Thyroid gland (tissue), 4 donors: ENCODE measurements at regions not wholly inside any gene's neighbourhood (a gene's known extent, or its start where the extent isn't known, plus 50 kb on each side); places are given as distances from the start of the nearest gene placed in this dataset.

Source experiments
- DNase-seq, 2 donors: peaks; one replicate each; pipeline ENCODE4 v3.0.0-alpha.2; 2019
- H3K27ac ChIP-seq, 3 donors: fragments of 200-600 bp; sonication (generic); 1 replicate in 2 of 3; 2 replicates in 1 of 3; pipeline ENCODE4 v1.5.1; 2016 to 2019; ENCODE audit warnings: mild to moderate bottlenecking in 1 of 3, moderate library complexity in 1 of 3
- H3K27me3 ChIP-seq: fragments of 200-600 bp; sonication (generic); one replicate; pipeline ENCODE4 v1.5.1; 2019
- H3K36me3 ChIP-seq, 2 donors: fragments of 200-600 bp; sonication (generic); one replicate each; pipeline ENCODE4 v1.5.1; 2016 to 2019
- H3K4me1 ChIP-seq, 2 donors: fragments of 200-600 bp; sonication (generic); one replicate each; pipeline ENCODE4 v1.5.1; 2017 to 2019
- H3K4me3 ChIP-seq, 3 donors: fragments of 200-600 bp; sonication (generic); replicated peaks in 1 of 3; 1 replicate in 2 of 3; 2 replicates in 1 of 3; pipeline ENCODE4 v1.5.1; 2016; ENCODE audit warnings: mild to moderate bottlenecking in 1 of 3
- H3K9me3 ChIP-seq: fragments of 200-600 bp; sonication (generic); one replicate; pipeline ENCODE4 v1.5.1; 2017
- CTCF ChIP-seq, 6 experiments: fragments of 200-600 bp in 3 of 6; fragments of 450-650 bp in 3 of 6; sonication (generic) in 3 of 6; IDR thresholded peaks; one replicate each; pipeline ENCODE4 v1.5.1; 2016 to 2019; ENCODE audit warnings: antibody characterized with exemption in 6 of 6, mild to moderate bottlenecking in 2 of 6, inconsistent platforms in 1 of 6, moderate library complexity in 1 of 6
- POLR2A ChIP-seq, 2 donors: fragments of 450-650 bp; IDR thresholded peaks; one replicate each; pipeline ENCODE4 v1.6.1; 2017; ENCODE audit warnings: antibody characterized with exemption in 2 of 2, mild to moderate bottlenecking in 2 of 2, moderate library complexity in 1 of 2
- WGBS, 2 donors: methylation state at CpG; one replicate each; pipeline ENCODE4 v1.1.5; 2017; 5-methylcytosine and 5-hydroxymethylcytosine counted together
- intact Hi-C: fragments of 100-400 bp; cut with DNase I; formaldehyde crosslinking; loops from one replicate; pipeline ENCODE4 v1.15.1; 2023

DNA sequence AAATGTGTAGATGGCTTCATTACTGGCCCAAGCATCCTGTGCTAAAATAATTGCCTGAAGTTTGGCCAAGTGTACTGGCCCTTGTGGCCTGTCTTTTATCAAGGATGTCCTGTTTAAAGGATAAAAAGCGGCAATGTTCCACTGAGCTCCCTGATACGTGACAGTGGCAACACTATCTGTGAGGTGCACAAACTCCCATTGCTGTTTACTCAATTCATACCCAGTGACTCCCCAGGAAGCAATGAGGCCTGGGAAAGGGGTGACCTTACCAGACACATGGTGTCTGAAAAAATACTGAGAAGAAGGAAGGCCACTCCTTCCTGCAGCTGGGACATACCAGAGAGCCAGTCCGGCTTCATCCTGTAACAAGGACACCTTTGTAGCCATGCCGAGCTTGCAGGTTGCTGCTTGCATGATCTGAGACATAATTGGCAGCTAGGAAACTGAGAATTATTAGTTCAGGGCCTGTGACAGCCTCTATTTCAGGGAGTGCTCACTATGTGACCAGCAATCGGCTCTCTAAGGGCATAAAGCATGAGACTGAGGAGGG, 198.5 kb upstream of the LRATD1 start:
- H3K4me3 ChIP-seq = no peak overlapping the region
- no peaks in the 10 kb centered on the region for H3K27me3 ChIP-seq
- intact Hi-C loops = no loop called here
- no peak overlapping the region for H3K27ac ChIP-seq
- no peak for TF ChIP-seq CTCF (IDR thresholded peaks at IDR 0.05)
- no peak for TF ChIP-seq POLR2A (IDR thresholded peaks at IDR 0.05)
- H3K4me1 ChIP-seq = no peaks in the 10 kb centered on the region
- H3K9me3 ChIP-seq = no peaks in the 10 kb centered on the region
- DNase-seq = peak in 1 of 2 donors; percentile 5
- WGBS, 2 donors = 73 to 91% methylated on average over 5 of the region's 5 CpGs
- H3K36me3 ChIP-seq = no peaks in the 10 kb centered on the region

DNA sequence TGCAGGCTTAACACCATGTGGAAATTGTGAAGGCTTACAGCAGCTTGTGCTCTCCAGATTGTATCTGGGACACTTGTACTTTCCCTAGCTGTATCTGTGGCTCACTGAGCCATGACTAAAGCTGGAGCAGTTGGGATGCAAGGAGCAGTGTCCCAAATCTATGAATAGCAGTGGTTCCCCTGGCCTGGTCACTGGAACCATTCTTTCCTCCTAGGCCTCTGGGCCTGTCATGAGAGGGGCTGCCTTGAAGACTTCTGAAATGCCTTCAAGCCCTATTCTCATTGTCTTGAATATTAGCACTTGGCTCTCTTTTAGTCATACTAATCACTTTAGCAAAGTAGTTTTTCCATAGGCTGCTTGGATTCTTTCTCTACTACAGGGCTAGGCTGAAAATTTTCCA, 186.8 kb upstream of the LRATD1 start:
- Histone ChIP-seq H3K27me3 (no peaks in the 10 kb centered on the region), H3K4me1 (no peaks in the 10 kb centered on the region), H3K36me3 (no peaks in the 10 kb centered on the region), H3K4me3 (no peak overlapping the region), H3K9me3 (no peaks in the 10 kb centered on the region), H3K27ac (no peak overlapping the region)
- TF ChIP-seq POLR2A (IDR thresholded peaks at IDR 0.05) (no peak), CTCF (IDR thresholded peaks at IDR 0.05) (no peak)
- intact Hi-C loops = no loop called here
- no peak for DNase-seq

DNA sequence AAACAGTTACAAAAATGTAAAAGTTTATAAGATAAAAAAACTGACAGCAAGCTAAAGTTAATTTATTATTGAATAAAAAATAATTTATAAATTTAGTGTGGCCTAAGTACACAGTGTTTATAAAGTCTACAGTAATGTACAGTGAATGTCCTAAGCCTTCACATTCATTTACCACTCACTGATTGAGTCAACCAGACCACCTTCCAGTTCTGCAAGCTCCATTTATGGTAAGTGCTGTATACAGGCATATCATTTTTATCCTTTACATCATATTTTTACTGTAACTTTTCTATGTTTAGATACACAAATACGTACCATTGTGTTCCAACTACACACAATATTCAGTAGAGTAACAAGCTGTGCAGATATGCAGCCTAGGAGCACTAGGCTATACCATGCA, 184.2 kb upstream of the LRATD1 start:
- no peaks in the 10 kb centered on the region for H3K9me3 ChIP-seq
- H3K27me3 ChIP-seq = no peaks in the 10 kb centered on the region
- 71 to 74% methylated on average over 1 of the region's 1 CpG for WGBS, 2 donors
- no peaks in the 10 kb centered on the region for H3K4me1 ChIP-seq
- intact Hi-C loops = no loop called here
- no peak for DNase-seq
- no peak overlapping the region for H3K27ac ChIP-seq
- no peak for TF ChIP-seq POLR2A (IDR thresholded peaks at IDR 0.05)
- TF ChIP-seq CTCF (IDR thresholded peaks at IDR 0.05) = no peak
- no peak overlapping the region for H3K4me3 ChIP-seq
- no peaks in the 10 kb centered on the region for H3K36me3 ChIP-seq

DNA sequence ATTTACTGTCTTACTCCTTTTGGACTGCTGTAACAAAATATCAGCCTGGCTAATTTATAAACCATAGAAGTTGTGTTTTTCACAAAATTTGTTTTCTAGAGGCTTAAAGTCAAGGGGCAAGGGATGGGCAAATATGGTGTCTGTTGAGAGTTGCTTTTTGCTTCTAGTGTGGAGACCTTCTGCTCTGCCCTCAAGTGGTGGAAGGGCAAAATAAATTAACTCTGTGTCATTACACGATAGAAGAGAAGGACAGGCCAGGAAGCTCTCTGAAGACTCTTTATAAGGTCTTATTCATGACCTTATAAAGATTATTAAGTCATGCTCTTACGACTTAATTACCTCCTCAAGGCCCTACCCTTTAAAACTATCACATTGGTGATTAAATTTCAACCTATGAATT, 181.2 kb upstream of the LRATD1 start:
- H3K36me3 ChIP-seq = no peaks in the 10 kb centered on the region
- intact Hi-C loops = no loop called here
- WGBS, 2 donors = 67% methylated on average over 2 of the region's 2 CpGs
- no peak overlapping the region for H3K4me3 ChIP-seq
- TF ChIP-seq CTCF (IDR thresholded peaks at IDR 0.05) (no peak), POLR2A (IDR thresholded peaks at IDR 0.05) (no peak)
- no peaks in the 10 kb centered on the region for H3K9me3 ChIP-seq
- H3K4me1 ChIP-seq = no peaks in the 10 kb centered on the region
- no peak overlapping the region for H3K27ac ChIP-seq
- no peaks in the 10 kb centered on the region for H3K27me3 ChIP-seq
- DNase-seq = no peak

DNA sequence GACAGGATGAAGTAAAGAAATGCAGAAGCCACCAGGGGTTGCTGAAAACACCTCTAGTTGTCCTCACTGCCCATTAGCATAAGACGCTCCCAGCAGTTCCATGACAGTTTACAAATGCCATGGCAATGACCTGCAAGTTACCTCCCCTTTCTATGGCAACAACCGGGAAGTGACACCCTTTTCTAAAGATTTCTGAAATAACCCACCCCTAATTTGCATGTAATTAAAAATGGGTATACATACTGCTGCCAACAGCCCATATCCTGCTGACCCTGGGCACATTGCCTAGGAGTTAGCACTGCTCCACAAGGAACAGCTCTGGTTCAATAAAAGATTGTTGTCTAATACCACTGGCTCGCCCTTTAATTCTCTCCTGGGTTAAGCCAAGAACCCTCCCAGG, 178.3 kb upstream of the LRATD1 start:
- no peaks in the 10 kb centered on the region for H3K36me3 ChIP-seq
- H3K27ac ChIP-seq = no peak overlapping the region
- intact Hi-C loops = no loop called here
- DNase-seq = no peak
- no peak for TF ChIP-seq CTCF (IDR thresholded peaks at IDR 0.05)
- TF ChIP-seq POLR2A (IDR thresholded peaks at IDR 0.05) = no peak
- no peaks in the 10 kb centered on the region for H3K27me3 ChIP-seq
- no peak overlapping the region for H3K4me3 ChIP-seq
- no peaks in the 10 kb centered on the region for H3K4me1 ChIP-seq
- H3K9me3 ChIP-seq = no peaks in the 10 kb centered on the region
- 76 to 77% methylated on average over 3 of the region's 3 CpGs for WGBS, 2 donors
